ENCODE measurements at regions not wholly inside any gene's neighbourhood (a gene's known extent, or its start where the extent isn't known, plus 50 kb on each side); places are given as distances from the start of the nearest gene placed in this dataset.
"Not testable (repeated sequence)": the region's sequence is repeated elsewhere in the genome, so short reads cannot be mapped to it uniquely, and the experiment has no call there.

- H3K4me3 ChIP-seq (ENCODE audit: low read depth in 1 of 2, low read length in 2 of 2), result no peak overlapping the region
- no peaks in the 10 kb centered on the region for H3K9me3 ChIP-seq (ENCODE audit: control insufficient read depth in 2 of 2, insufficient read depth in 1 of 2, low read depth in 1 of 2, low read length in 1 of 2)
- no peaks in the 10 kb centered on the region for H3K4me1 ChIP-seq (ENCODE audit: control insufficient read depth in 2 of 2, insufficient read depth in 2 of 2, low read length in 1 of 2)
- no peak overlapping the region for H3K27ac ChIP-seq (ENCODE audit: low read depth in 2 of 2, low read length in 1 of 2)
- 44% methylated on average over 2 of the region's 2 CpGs; no CpG with 5 or more reads in 1 of the 2 donors for WGBS, 2 donors
- H3K36me3 ChIP-seq (ENCODE audit: control insufficient read depth in 2 of 2, insufficient read depth in 2 of 2, low read length in 1 of 2), result no peaks in the 10 kb centered on the region
- no peaks in the 10 kb centered on the region for H3K27me3 ChIP-seq (ENCODE audit: control insufficient read depth in 1 of 2, insufficient read depth in 2 of 2, low read length in 2 of 2)
Measured at GRCh38 chr14:106729551-106729950, 1203.2 kb downstream of the TMEM121 start.

GRCh38 chr14:106733771-106734170 lies 1207.4 kb downstream of the TMEM121 start:
- Histone ChIP-seq H3K4me3 (ENCODE audit: low read depth in 1 of 2, low read length in 2 of 2) (no peak overlapping the region), H3K27me3 (ENCODE audit: control insufficient read depth in 1 of 2, insufficient read depth in 2 of 2, low read length in 2 of 2) (no peaks in the 10 kb centered on the region), H3K36me3 (ENCODE audit: control insufficient read depth in 2 of 2, insufficient read depth in 2 of 2, low read length in 1 of 2) (no peaks in the 10 kb centered on the region), H3K27ac (ENCODE audit: low read depth in 2 of 2, low read length in 1 of 2) (no peak overlapping the region), H3K4me1 (ENCODE audit: control insufficient read depth in 2 of 2, insufficient read depth in 2 of 2, low read length in 1 of 2) (no peaks in the 10 kb centered on the region), H3K9me3 (ENCODE audit: control insufficient read depth in 2 of 2, insufficient read depth in 1 of 2, low read depth in 1 of 2, low read length in 1 of 2) (no peaks in the 10 kb centered on the region)
- WGBS, 2 donors, result 37% methylated on average over 2 of the region's 2 CpGs; no CpG with 5 or more reads in 1 of the 2 donors

GRCh38 chr14:106737021-106737420 lies 1210.6 kb downstream of the TMEM121 start:
- Histone ChIP-seq H3K27ac (ENCODE audit: low read depth in 2 of 2, low read length in 1 of 2) (no peak overlapping the region), H3K4me1 (ENCODE audit: control insufficient read depth in 2 of 2, insufficient read depth in 2 of 2, low read length in 1 of 2) (no peaks in the 10 kb centered on the region), H3K36me3 (ENCODE audit: control insufficient read depth in 2 of 2, insufficient read depth in 2 of 2, low read length in 1 of 2) (no peaks in the 10 kb centered on the region), H3K27me3 (ENCODE audit: control insufficient read depth in 1 of 2, insufficient read depth in 2 of 2, low read length in 2 of 2) (no peaks in the 10 kb centered on the region), H3K4me3 (ENCODE audit: low read depth in 1 of 2, low read length in 2 of 2) (no peak overlapping the region), H3K9me3 (ENCODE audit: control insufficient read depth in 2 of 2, insufficient read depth in 1 of 2, low read depth in 1 of 2, low read length in 1 of 2) (no peaks in the 10 kb centered on the region)
- WGBS, 2 donors, result 70% methylated on average over 9 of the region's 9 CpGs; no CpG with 5 or more reads in 1 of the 2 donors

- Histone ChIP-seq H3K27ac (ENCODE audit: low read depth in 2 of 2, low read length in 1 of 2) (no peak overlapping the region), H3K9me3 (ENCODE audit: control insufficient read depth in 2 of 2, insufficient read depth in 1 of 2, low read depth in 1 of 2, low read length in 1 of 2) (no peaks in the 10 kb centered on the region), H3K4me1 (ENCODE audit: control insufficient read depth in 2 of 2, insufficient read depth in 2 of 2, low read length in 1 of 2) (no peaks in the 10 kb centered on the region), H3K36me3 (ENCODE audit: control insufficient read depth in 2 of 2, insufficient read depth in 2 of 2, low read length in 1 of 2) (no peaks in the 10 kb centered on the region), H3K27me3 (ENCODE audit: control insufficient read depth in 1 of 2, insufficient read depth in 2 of 2, low read length in 2 of 2) (no peaks in the 10 kb centered on the region), H3K4me3 (ENCODE audit: low read depth in 1 of 2, low read length in 2 of 2) (no peak overlapping the region)
- WGBS, 2 donors, result 0% methylated on average over 1 of the region's 1 CpG; no CpG with 5 or more reads in 1 of the 2 donors
Measured at GRCh38 chr14:106738075-106738474, 1211.7 kb downstream of the TMEM121 start.

GRCh38 chr14:106738598-106739258 lies 1212.3 kb downstream of the TMEM121 start:
- H3K36me3 ChIP-seq (ENCODE audit: control insufficient read depth in 2 of 2, insufficient read depth in 2 of 2, low read length in 1 of 2); H3K4me1 ChIP-seq (ENCODE audit: control insufficient read depth in 2 of 2, insufficient read depth in 2 of 2, low read length in 1 of 2); H3K9me3 ChIP-seq (ENCODE audit: control insufficient read depth in 2 of 2, insufficient read depth in 1 of 2, low read depth in 1 of 2, low read length in 1 of 2); H3K27me3 ChIP-seq (ENCODE audit: control insufficient read depth in 1 of 2, insufficient read depth in 2 of 2, low read length in 2 of 2); H3K27ac ChIP-seq (ENCODE audit: low read depth in 2 of 2, low read length in 1 of 2); H3K4me3 ChIP-seq (ENCODE audit: low read depth in 1 of 2, low read length in 2 of 2): not testable (repeated sequence)
- 68% methylated on average over 4 of the region's 9 CpGs; no CpG with 5 or more reads in 1 of the 2 donors for WGBS, 2 donors

- WGBS, 2 donors, result 22 to 47% methylated on average over 2 to 7 of the region's 16 CpGs
- H3K27me3 ChIP-seq (ENCODE audit: control insufficient read depth in 1 of 2, insufficient read depth in 2 of 2, low read length in 2 of 2), result not testable (repeated sequence)
- H3K27ac ChIP-seq (ENCODE audit: low read depth in 2 of 2, low read length in 1 of 2), result peak overlapping the region in 1 of 2 donors; percentile 68
Measured at GRCh38 chr14:106741086-106741827, 1214.9 kb downstream of the TMEM121 start.

GRCh38 chr14:106745016-106745767 lies 1218.8 kb downstream of the TMEM121 start:
- H3K27me3 ChIP-seq (ENCODE audit: control insufficient read depth in 1 of 2, insufficient read depth in 2 of 2, low read length in 2 of 2); H3K27ac ChIP-seq (ENCODE audit: low read depth in 2 of 2, low read length in 1 of 2); H3K4me3 ChIP-seq (ENCODE audit: low read depth in 1 of 2, low read length in 2 of 2); H3K4me1 ChIP-seq (ENCODE audit: control insufficient read depth in 2 of 2, insufficient read depth in 2 of 2, low read length in 1 of 2); H3K36me3 ChIP-seq (ENCODE audit: control insufficient read depth in 2 of 2, insufficient read depth in 2 of 2, low read length in 1 of 2); H3K9me3 ChIP-seq (ENCODE audit: control insufficient read depth in 2 of 2, insufficient read depth in 1 of 2, low read depth in 1 of 2, low read length in 1 of 2): not testable (repeated sequence)
- 43 to 48% methylated on average over 12 of the region's 15 CpGs for WGBS, 2 donors

More at GRCh38 chr14:106741086-106741827, 1214.9 kb downstream of the TMEM121 start:
- H3K36me3 ChIP-seq (ENCODE audit: control insufficient read depth in 2 of 2, insufficient read depth in 2 of 2, low read length in 1 of 2); H3K9me3 ChIP-seq (ENCODE audit: control insufficient read depth in 2 of 2, insufficient read depth in 1 of 2, low read depth in 1 of 2, low read length in 1 of 2); H3K4me1 ChIP-seq (ENCODE audit: control insufficient read depth in 2 of 2, insufficient read depth in 2 of 2, low read length in 1 of 2); H3K4me3 ChIP-seq (ENCODE audit: low read depth in 1 of 2, low read length in 2 of 2): not testable (repeated sequence)

GRCh38 chr14:106750089-106750488 lies 1223.7 kb downstream of the TMEM121 start:
- not testable (repeated sequence) for H3K9me3 ChIP-seq (ENCODE audit: control insufficient read depth in 2 of 2, insufficient read depth in 1 of 2, low read depth in 1 of 2, low read length in 1 of 2); H3K27me3 ChIP-seq (ENCODE audit: control insufficient read depth in 1 of 2, insufficient read depth in 2 of 2, low read length in 2 of 2); H3K4me3 ChIP-seq (ENCODE audit: low read depth in 1 of 2, low read length in 2 of 2); H3K4me1 ChIP-seq (ENCODE audit: control insufficient read depth in 2 of 2, insufficient read depth in 2 of 2, low read length in 1 of 2); H3K27ac ChIP-seq (ENCODE audit: low read depth in 2 of 2, low read length in 1 of 2); H3K36me3 ChIP-seq (ENCODE audit: control insufficient read depth in 2 of 2, insufficient read depth in 2 of 2, low read length in 1 of 2)
- no CpG with 5 or more reads among the region's 3 CpGs for WGBS, 2 donors

GRCh38 chr14:106753751-106754150 lies 1227.4 kb downstream of the TMEM121 start:
- 17 to 41% methylated on average over 1 to 3 of the region's 4 CpGs for WGBS, 2 donors
- H3K27ac ChIP-seq (ENCODE audit: low read depth in 2 of 2, low read length in 1 of 2); H3K4me1 ChIP-seq (ENCODE audit: control insufficient read depth in 2 of 2, insufficient read depth in 2 of 2, low read length in 1 of 2); H3K4me3 ChIP-seq (ENCODE audit: low read depth in 1 of 2, low read length in 2 of 2); H3K36me3 ChIP-seq (ENCODE audit: control insufficient read depth in 2 of 2, insufficient read depth in 2 of 2, low read length in 1 of 2); H3K9me3 ChIP-seq (ENCODE audit: control insufficient read depth in 2 of 2, insufficient read depth in 1 of 2, low read depth in 1 of 2, low read length in 1 of 2); H3K27me3 ChIP-seq (ENCODE audit: control insufficient read depth in 1 of 2, insufficient read depth in 2 of 2, low read length in 2 of 2): not testable (repeated sequence)
